ENCODE measurements at regions not wholly inside any gene's neighbourhood (a gene's known extent, or its start where the extent isn't known, plus 50 kb on each side); places are given as distances from the start of the nearest gene placed in this dataset.

DNA sequence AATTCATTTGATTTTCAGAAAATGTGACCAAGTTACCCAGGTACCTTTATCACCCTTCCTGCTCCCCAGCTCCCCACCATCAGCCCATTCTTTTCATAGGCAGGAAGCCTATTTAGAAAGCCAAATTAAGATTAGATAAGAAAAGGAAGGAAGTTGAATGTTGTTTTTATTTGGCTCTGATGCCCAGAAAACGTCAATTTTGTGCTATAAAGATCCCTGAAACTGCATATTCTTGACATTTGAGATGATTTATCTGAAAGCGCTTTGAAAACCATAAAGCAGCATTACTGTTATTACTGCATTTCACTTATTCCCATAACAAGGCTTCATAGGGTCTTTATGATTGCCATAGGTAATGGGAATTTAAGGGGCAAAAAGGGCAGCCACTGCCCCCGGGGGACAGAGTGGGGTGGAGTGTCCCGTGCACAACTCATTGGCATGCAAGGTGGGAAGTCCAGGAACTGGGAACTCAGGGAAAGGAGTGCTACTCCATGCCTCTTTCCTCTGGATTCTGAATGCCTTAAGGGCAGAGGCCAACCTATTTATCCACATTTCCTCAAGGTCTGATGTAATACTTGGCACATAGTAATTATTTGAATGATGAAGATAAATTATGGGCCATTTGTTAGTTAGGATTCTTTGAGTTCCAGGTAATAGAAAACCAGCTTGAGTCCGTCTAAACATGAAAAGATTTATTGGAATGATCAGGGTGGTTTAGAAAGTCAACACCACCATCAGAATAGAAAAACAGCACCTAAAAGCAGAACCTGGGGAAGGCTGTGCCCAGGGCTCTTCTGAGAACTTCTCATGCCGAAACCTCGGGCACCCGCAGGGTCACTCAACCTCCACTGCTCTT lies 100.6 kb upstream of the ELMO1 start:
- TF ChIP-seq CTCF (IDR thresholded peaks at IDR 0.05), result no peak
- no peak for TF ChIP-seq POLR2A (IDR thresholded peaks at IDR 0.05)

Measured in uterus (tissue), 2 donors.